Glutamatergic neuron (in vitro differentiated cells): ENCODE measurements at regions not wholly inside any gene's neighbourhood (a gene's known extent, or its start where the extent isn't known, plus 50 kb on each side); places are given as distances from the start of the nearest gene placed in this dataset.
A peak's percentile ranks its signal among the peaks of the same experiment; 100 is the strongest.
"Not testable (repeated sequence)": the region's sequence is repeated elsewhere in the genome, so short reads cannot be mapped to it uniquely, and the experiment has no call there.

ENCODE experiments used
- DNase-seq: peaks from one replicate; pipeline ENCODE4 v3.0.0; 2022
- H3K27ac Mint-ChIP-seq: one replicate; pipeline ENCODE4 v1.8.0; 2020; ENCODE audit warnings: mild to moderate bottlenecking, mixed read lengths, inconsistent platforms; ENCODE audit not compliant: unreplicated experiment
- H3K27me3 Mint-ChIP-seq: one replicate; pipeline ENCODE4 v1.8.0; 2020; ENCODE audit warnings: mild to moderate bottlenecking, moderate library complexity, mixed read lengths, inconsistent platforms; ENCODE audit not compliant: unreplicated experiment
- H3K36me3 Mint-ChIP-seq: one replicate; pipeline ENCODE4 v1.8.0; 2020; ENCODE audit warnings: mild to moderate bottlenecking, mixed read lengths, inconsistent platforms; ENCODE audit not compliant: unreplicated experiment
- H3K4me1 Mint-ChIP-seq: one replicate; pipeline ENCODE4 v1.8.0; 2020; ENCODE audit warnings: mild to moderate bottlenecking, low read depth, mixed read lengths, inconsistent platforms; ENCODE audit not compliant: unreplicated experiment
- H3K4me3 Mint-ChIP-seq: one replicate; pipeline ENCODE4 v1.8.0; 2020; ENCODE audit warnings: mild to moderate bottlenecking, mixed read lengths, inconsistent platforms; ENCODE audit not compliant: unreplicated experiment
- H3K9me3 Mint-ChIP-seq: one replicate; pipeline ENCODE4 v1.8.0; 2020; ENCODE audit warnings: mild to moderate bottlenecking, moderate library complexity, mixed read lengths, inconsistent platforms; ENCODE audit not compliant: unreplicated experiment
- CTCF ChIP-seq: fragments of 200-600 bp; sonication (generic); IDR thresholded peaks from one replicate; pipeline ENCODE4 v1.5.0; 2021; ENCODE audit not compliant: partially characterized antibody, unreplicated experiment

GRCh38 chr3:118533676-118534075 lies 501.0 kb downstream of the IGSF11 start:
- no peak for DNase-seq
- no peak for TF ChIP-seq CTCF
- Mint-ChIP-seq H3K4me1 (peaks cover 5% of the 10 kb centered on the region), H3K9me3 (peaks cover 3% of the 10 kb centered on the region), H3K36me3 (no peaks in the 10 kb centered on the region), H3K4me3 (no peak overlapping the region), H3K27me3 (no peaks in the 10 kb centered on the region), H3K27ac (no peak overlapping the region)

GRCh38 chr3:118534519-118534918 lies 500.1 kb downstream of the IGSF11 start:
- Mint-ChIP-seq H3K9me3 (peaks cover 3% of the 10 kb centered on the region), H3K36me3 (peaks cover 4% of the 10 kb centered on the region), H3K4me1 (peaks cover 5% of the 10 kb centered on the region), H3K27ac (peak overlapping the region; percentile 40), H3K4me3 (no peak overlapping the region), H3K27me3 (no peaks in the 10 kb centered on the region)
- TF ChIP-seq CTCF = no peak
- no peak for DNase-seq

- H3K4me1 Mint-ChIP-seq = peaks cover 5% of the 10 kb centered on the region
- TF ChIP-seq CTCF = no peak
Observed at GRCh38 chr3:118536764-118537163, 497.9 kb downstream of the IGSF11 start.

GRCh38 chr3:118537454-118537853 lies 497.2 kb downstream of the IGSF11 start:
- peaks cover 3% of the 10 kb centered on the region for H3K9me3 Mint-ChIP-seq
- H3K27me3 Mint-ChIP-seq = no peaks in the 10 kb centered on the region
- no peak for TF ChIP-seq CTCF
- no peak overlapping the region for H3K4me3 Mint-ChIP-seq
- H3K4me1 Mint-ChIP-seq = peaks cover 5% of the 10 kb centered on the region
- peaks cover 6% of the 10 kb centered on the region for H3K36me3 Mint-ChIP-seq
- H3K27ac Mint-ChIP-seq = no peak overlapping the region
- no peak for DNase-seq

More at GRCh38 chr3:118536764-118537163, 497.9 kb downstream of the IGSF11 start:
- Mint-ChIP-seq H3K27ac (no peak overlapping the region), H3K36me3 (peaks cover 6% of the 10 kb centered on the region), H3K9me3 (peaks cover 3% of the 10 kb centered on the region), H3K27me3 (no peaks in the 10 kb centered on the region), H3K4me3 (no peak overlapping the region)
- DNase-seq = no peak

GRCh38 chr3:118538187-118538586 lies 496.5 kb downstream of the IGSF11 start:
- Mint-ChIP-seq H3K27ac (no peak overlapping the region), H3K36me3 (peaks cover 6% of the 10 kb centered on the region), H3K4me3 (no peak overlapping the region), H3K27me3 (no peaks in the 10 kb centered on the region), H3K9me3 (peaks cover 3% of the 10 kb centered on the region), H3K4me1 (peaks cover 5% of the 10 kb centered on the region)
- no peak for DNase-seq
- TF ChIP-seq CTCF = no peak

- H3K9me3 Mint-ChIP-seq, H3K36me3 Mint-ChIP-seq, H3K27me3 Mint-ChIP-seq, H3K4me1 Mint-ChIP-seq, H3K4me3 Mint-ChIP-seq, DNase-seq, H3K27ac Mint-ChIP-seq: not testable (repeated sequence)
Observed at GRCh38 chr3:118539820-118540447, 494.7 kb downstream of the IGSF11 start.

- H3K4me3 Mint-ChIP-seq, H3K27ac Mint-ChIP-seq, H3K36me3 Mint-ChIP-seq, H3K27me3 Mint-ChIP-seq, H3K4me1 Mint-ChIP-seq, DNase-seq, H3K9me3 Mint-ChIP-seq: not testable (repeated sequence)
Observed at GRCh38 chr3:118540448-118540821, 494.2 kb downstream of the IGSF11 start.
